NCI-H2171 treated with DMSO at 0.1 percent for 48 hours (cell line): ENCODE measurements at regions not wholly inside any gene's neighbourhood (a gene's known extent, or its start where the extent isn't known, plus 50 kb on each side); places are given as distances from the start of the nearest gene placed in this dataset.
"Not testable (repeated sequence)": the region's sequence is repeated elsewhere in the genome, so short reads cannot be mapped to it uniquely, and the experiment has no call there.

Source experiments
- DNase-seq: peaks from one replicate; lab custom pipeline; 2025; lab: John Stamatoyannopoulos, UW

DNA sequence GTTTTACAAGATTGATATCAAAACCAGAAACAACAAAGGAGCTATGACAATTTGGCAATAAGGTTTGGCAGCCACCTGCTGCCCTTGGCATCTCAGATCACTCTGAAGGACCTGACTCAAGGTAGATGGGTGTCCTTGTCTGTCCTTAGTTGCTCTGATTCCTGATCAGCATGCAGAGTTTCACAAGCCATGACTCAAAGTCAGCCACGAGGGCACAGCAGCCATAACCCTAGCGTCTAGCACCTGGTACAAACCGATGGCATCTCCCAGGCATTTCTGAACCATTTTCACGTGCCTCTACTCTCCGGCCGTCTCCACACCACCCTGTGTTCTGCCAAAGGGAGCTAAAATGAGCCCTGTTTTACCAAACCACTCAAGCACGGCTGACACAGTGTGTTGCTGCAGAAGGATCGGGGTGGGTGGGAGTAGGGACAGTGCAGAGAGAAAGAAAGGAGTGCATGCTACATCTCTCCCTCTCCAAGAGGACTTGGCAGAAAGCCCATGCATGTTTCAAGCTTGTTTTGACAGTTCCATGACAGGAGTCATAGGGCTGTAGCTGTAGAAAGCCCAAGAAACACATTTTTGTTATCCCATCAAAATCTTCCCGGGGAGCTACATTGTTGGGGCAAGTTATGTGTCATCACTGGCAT, 297.3 kb downstream of the ABCC12 start:
- DNase-seq, result no peak

DNA sequence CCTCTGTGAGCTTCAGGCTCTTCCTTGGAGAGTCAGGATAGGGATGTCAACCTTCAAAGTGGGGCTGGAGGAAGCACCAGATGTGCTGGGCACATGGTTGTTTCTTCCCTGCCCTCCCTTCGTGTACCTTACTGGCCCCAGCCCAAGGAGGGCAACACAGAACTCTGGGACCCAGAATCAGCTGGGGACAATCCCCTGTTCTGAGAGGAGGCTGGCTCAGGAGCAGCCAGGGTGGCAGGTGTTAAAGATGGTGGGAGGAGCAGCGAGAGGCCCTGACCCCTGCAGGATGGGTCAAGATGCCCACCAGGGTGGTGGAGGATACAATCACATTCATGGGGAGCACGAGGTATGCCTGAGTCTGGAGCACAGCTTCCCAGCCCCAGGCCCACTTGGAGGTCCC, 300.4 kb downstream of the ABCC12 start:
- no peak for DNase-seq

DNA sequence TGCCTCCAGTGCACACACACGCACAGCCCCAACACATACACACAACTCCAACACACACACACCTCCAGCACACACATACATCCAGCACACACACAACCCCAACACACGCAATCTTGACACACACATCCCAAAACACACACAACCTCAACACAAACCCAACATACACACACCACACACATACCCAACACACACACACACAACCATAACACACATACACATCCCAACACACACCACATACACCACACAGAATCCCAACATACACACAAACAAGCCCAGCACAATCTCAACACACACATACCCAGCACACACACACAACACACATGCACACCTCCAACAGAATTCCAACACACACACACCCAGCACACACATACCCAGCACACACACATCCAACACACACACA, 301.1 kb downstream of the ABCC12 start:
- DNase-seq, result no peak

DNA sequence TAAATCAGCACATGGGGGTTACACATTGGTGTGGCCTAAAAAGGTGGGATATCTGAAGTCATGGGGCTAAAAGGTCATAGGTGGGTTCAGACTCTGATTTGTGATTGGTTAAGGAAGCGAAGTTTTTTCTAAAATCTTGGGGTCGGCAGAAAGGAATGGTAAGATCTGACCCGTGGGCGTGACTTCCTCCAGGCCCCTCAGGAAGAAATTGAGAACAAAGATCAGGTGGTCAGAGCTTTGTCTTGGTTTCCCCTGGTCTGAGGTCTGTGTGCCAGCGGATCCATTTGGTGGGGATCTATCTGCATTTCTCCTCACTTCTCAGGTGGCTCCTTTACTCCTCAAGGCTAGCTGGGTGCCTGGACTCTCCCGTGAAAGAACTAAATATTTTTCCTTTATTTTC, 302.8 kb downstream of the ABCC12 start:
- DNase-seq, result no peak

DNA sequence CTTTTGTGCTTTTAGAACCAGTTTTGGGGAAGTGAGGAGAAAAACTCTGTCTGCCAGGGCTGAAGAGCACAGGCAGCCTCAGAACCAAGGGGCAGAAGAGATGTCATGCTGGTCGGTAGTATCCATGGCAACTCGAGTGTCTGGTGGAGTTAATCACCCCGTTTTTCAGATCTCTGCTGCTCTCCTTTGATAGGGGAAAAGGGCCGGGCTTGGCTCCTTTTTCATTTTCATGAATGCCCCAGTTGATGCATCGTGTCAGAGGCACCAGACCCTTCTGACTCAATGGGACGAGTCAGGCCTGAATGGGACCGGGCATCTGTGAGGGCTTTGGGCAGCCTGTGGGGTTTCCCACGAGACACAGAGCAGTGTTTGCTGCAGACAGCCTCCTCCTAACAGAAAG, 304.6 kb downstream of the ABCC12 start:
- DNase-seq, result no peak

DNA sequence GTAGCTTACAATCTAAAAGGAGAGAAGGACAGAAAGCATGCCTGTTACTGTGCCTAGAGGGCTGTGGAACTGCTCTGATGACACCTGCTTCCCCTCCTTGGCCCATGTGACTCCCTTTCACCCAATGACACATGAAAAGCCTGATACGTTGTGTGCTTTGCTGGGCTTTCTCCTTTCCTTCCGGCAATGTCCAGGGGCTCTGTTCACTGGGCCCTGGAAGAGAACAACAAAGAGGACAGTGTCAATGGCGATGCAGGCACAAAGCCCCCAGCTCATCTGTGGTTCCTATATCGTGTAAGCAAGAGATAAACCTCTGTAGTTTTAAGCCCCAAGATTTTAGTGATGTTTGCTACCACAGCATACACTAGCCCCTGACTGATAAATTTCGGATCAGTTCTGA, 306.1 kb downstream of the ABCC12 start:
- no peak for DNase-seq

DNA sequence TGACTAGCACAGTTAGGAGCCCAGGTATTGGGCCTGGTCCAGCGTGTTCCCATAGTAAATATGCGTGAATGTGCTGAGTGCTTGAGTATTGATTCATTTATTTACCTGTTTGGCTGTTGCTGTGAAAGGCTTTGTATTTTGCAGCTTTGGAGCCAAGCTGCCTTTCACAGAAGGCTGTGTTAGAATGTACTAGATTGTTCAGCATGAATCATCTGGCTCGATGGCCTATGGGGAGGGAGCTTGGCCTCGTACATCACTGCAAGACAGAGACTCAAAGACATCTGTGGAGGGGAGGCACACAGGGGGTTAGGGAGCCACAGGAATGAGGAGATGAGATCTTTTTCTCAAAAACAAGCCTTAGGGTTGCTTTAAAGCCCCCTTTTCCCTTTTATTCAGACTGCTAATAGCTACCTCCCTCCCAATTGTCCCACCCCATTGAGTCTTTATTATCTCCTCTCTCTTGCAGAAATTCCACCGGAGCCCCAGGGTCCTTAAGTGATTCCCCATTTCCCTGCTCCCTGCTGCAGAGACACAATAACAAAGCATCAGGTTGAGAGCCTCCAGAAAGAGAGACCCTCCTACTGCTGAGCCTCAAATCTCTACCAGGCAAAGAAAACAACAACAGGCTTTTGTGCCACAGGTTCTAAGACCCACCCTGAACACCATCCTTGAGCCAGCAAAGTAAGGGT, 307.2 kb downstream of the ABCC12 start:
- no peak for DNase-seq

DNA sequence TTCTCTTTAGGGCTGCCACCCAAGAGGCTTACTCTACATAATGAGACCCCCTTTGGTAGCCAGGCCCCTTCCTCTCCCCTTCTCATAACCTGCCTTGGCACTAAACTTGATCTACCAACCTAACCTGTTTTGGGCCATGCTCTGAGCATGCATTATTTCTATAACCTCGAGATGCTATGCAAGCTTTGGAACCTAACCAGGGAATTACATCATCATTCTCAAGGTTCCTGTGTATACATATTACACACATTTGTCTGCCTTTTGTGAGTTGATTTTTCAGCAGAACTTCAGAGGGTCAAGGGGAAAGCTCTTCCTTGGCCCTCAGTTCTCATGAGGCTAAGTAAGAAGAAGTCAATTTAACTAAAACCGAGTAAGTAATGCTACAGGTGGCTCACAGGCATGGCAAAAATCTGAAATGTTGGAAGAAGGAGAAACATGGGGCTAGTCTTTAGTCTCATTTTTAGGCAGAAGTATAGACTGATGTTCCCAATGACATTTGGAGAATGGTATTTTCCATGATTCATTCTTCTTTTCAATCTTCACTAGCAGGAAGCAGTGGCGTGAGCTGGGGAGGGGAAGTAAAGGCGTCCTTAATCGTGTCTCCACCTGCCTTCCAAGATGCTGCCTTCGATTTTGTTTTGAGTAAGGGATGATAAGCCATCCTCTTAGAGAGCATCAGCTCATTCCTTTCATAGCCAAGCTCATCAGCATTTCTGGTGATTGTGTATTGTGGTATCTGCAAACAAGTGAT, 308.4 kb downstream of the ABCC12 start:
- no peak for DNase-seq

DNA sequence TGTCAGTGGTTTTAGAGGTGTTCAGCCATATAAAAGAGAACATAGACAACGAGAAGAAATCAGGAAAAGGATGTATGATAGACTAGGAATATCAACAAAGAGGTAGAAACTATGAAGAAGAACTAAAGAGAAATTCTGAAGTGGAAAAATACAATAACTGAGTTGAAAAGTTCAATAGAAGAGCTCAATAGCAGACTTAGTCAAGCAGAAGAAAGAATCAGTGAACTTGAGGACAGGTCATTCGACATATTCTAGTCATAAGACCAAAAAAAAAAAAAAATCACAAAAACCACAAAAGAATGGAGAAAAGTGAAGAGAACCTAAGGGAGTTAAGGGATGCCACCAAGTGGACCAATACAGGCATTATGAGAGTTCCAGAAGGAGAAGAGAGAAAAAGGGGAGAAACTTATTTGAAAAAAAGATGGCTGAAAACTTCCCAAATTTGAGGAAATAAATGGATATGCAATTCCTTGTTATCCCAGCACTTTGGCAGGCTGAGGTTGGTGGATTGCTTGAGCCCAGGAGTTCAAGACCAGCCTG, 321.2 kb downstream of the ABCC12 start:
- DNase-seq, result no peak

DNA sequence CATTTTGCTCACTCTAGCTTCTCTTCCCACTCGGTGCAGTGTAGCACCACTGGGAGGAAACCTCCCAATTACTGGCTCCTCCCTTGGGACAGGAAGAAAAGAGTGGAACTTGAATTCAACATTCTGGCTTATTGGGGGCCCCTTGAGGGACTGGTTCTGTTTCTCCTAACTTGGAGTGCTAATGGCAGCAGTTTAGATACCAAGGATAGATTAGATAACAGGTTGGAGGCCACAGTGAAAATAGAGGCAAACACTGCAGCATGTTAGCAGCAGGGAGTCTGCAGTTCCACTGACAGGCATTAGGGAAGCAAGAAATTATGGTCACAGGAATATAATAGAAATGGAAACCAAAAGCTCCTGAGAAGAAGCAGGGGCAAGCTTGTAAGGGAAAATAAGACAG, 322.0 kb downstream of the ABCC12 start:
- DNase-seq, result no peak

DNA sequence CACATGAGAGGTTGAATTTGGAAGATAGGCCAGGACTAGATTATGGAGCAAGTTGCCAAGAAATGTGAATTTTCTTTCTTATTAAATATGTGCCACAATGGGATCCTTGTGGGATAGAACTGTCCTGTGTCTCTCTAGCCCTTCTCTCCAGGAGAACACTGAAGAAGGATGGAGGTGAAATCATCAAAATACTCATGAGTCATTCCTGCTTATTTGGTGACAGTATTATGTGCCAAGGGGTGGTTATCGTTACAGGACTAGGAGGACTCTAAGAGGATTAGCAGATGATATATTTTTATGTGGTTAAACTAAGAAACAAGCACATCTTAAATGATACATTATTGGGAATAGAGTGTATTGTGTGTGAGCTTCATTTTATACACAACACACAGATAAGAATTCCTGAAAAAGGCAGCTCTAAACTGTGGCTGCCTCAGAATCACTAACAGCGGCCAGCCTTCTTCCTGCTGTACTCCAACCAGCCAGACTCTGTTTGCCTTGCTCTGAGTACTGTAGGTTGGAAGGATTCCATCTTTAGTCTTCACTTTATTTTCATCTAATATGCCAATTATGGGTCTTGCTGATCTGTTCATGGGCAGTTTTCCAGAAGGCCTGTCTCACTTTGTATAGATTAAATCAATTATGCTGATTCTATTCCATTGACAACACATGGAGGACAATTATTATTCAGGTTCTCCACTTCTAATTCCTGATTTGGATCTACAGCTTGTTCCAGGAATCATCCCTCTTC, 325.8 kb downstream of the ABCC12 start:
- no peak for DNase-seq

DNA sequence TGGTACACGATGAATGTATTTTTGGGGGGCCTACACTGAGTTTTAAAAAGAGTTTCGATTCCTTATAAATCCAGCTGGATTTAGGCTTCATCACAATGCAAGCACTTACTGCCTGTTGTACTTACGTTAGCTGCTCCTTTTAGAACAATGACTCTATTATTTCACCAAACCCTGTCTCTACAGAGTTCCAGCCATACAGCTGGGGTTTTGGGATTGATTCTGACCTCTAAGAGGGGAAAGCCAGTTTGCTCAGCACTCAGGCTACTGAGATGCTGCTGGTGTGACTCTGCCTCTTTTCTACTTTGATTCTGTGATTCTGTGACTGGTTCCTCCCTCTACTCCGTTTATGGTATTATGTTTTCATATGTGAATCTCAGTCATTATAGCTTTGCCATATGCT, 329.7 kb downstream of the ABCC12 start:
- DNase-seq, result no peak

DNA sequence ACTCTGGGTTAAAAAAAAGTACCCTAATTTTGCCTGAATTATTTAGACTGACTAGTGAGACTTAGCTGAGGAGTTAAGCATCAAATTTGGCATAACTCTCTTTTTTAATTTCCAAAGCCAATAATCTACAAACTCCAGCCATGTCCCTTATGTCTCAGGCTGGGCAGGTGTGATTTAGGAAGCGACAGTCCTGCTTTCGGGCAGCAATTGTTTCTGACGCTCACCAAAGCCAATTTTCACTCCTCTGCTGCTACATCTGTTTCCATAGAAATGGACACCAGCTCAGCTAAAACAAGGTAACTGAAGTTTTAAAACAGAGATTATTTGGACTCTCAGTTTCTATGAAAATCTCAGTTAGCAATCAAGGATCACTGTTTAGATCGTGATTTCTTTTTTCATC, 338.7 kb downstream of the ABCC12 start:
- no peak for DNase-seq

DNA sequence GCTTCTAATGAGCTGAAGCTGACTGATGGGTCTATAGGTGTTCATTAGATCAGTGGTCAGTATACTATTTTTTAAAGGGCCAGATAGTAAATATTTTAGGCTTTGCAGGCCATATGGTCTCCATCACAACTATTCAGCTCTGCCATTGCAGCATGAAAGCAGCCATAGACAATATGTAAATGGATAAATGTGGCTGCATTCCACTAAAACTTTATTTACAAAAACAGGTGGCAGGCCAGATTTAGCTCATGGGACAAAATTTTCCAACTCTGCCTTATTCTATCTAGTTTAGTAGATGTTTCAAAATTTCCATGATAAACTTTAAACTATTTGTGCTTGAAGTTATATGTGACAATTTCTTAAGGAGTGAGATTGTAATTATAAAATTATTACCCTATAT, 339.3 kb downstream of the ABCC12 start:
- no peak for DNase-seq

DNA sequence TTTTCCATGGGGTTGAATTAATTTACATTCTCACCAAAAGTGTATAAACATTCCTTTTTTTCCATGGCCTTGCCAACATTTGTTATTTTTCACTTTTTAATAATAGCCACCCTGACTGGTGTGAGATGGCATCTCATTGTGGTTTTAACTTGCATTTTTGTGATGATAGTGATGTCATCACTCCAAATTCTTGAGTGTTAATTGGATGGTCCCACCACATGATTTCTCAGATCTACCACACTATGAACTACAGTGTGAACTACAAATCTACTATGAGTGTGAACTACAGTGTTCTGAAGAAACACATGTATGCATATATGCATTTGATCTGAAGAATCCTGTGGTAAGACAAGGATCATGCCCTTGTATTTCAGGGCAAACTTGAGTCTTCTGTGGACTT, 340.1 kb downstream of the ABCC12 start:
- DNase-seq, result no peak

DNA sequence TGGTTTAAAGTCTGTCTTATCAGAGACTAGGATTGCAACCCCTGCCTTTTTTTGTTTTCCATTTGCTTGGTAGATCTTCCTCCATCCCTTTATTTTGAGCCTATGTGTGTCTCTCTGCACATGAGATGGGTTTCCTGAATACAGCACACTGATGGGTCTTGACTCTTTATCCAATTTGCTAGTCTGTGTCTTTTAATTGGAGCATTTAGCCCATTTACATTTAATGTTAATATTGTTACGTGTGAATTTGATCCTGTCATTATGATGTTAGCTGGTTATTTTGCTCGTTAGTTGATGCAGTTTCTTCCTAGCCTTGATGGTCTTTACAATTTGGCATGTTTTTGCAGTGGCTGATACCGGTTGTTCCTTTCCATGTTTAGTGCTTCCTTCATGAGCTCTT, 344.0 kb downstream of the ABCC12 start:
- DNase-seq, result not testable (repeated sequence)

DNA sequence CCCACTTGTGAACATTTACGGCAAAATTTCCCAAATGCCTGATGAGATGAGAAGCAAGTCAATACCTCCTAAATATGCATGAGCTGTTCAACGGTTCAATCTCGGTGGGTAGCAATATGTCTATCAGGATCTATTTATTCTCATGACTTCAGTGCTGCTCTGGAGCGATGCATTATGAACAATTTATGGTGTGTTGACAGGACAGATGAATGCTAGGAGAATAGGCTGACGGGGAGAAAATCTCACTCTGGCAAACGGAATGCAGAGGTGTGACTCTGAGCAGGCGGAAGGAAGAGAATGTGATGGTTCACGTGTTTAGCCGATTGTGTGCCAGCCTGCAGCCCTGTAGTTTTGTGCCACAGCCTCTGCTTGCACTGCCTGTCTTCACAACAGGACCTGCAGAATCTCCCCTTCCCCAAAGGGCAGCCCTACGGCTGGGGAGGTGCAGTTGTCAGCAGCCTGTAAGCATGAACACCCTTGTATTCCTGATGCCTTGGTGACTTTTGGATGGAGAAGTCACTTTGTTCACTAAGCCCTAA, 345.2 kb downstream of the PHKB start:
- DNase-seq, result no peak

DNA sequence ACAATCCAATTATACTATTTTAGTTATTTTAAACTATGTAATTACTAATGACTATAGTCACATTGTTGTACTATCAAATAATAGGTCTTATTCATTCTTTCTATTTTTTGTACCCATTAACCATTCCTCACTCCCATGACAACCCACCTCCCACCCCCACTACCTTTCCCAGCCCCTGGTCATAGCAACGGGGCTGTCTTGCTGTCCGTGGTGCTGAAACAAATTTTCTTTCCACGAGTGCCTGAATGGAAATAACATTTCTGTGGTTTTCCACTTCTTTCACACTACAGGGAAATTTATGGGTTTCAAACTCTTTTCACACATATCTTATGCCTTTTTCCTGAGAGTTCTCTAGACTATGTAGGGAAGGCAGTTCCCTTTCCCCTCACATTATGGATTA, 326.6 kb downstream of the PHKB start:
- no peak for DNase-seq

DNA sequence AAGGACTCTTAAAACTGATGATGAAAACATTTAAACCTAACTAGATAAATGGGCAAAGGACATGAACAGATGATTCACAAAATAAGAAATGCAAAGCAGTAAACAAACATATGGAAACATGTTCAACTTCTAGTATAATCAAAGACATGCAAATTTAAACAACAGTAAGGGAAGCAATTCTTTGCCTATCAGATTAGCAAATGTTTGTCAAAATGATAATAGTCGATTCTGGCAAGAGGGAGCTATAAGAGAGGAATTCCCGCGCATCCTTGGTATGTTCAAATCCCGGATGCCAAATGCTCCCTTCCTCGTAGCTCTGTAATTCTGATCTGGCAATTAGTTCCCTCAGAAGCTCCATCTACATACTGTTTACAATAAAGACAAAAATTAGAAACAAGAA, 320.5 kb downstream of the PHKB start:
- no peak for DNase-seq

DNA sequence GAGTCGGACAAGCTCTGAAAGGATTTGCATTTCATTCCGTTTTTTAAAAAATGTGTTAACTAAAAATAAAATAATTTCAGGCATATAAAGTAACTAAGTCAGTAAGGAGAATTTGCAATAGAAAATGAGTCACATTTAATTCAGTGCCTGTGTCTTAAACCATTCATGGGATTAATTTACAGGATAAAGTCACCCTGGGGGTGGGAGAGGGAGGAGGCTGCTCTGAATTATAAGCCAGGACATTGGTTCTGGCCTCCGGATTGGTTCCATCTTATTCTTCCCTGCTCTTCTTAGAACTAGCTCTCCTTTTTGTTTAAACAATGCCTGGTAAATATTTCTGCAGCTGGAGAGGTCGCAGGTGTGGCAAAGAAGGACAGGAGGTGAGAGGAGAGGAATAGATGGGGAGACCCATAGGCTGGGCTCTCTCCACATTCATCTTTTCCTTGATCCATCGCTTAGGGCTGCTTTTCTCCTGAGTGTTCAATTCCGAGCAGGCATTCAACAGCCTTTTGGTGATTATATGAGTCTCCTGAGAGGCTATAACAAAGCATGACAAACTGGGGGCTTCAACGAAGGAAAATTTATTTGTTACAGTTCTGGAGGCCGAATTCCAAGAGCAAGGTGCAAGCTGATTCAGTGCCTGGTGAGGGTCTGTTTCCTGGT, 319.2 kb downstream of the PHKB start:
- no peak for DNase-seq

DNA sequence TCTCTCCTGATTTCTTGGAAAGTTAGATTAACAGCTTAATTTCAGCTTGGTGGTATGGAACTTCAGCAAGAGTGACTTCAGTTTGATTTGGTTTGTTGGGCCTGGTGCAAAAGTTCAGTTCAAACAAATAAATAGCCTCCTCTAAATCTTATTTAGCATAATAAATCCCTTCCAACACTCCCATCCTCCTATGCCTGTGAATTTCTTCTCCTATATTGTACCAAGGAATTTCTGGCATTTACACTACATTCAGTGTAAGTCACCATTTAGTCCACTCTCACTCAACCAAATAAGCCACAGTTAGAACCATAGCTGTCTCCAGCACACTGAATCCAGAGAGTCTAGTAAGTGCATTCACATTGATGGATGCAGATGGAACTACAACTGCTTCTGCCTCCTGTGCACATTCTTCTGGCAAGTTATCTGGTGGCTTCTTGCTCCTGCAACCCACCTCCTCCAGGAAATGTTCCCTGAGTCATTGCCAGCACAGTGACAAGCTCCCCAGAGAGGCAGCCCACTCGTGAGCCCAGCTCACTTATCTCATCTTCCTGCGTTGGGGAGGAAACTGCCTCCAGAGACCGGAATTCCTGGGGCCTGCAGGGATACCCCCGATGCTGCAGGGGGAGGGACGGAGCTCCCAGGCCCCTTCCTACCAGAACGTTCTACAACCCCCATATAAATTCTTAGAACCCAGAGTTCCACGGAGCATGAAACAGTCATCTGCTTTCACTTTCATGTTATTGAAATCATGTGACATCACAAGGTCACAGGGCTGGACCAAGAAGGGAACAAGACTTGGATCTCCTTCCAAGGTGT, 318.3 kb downstream of the PHKB start:
- DNase-seq, result no peak
